GM18498 (cell line): ENCODE measurements at regions not wholly inside any gene's neighbourhood (a gene's known extent, or its start where the extent isn't known, plus 50 kb on each side); places are given as distances from the start of the nearest gene placed in this dataset.
"Not testable (repeated sequence)": the region's sequence is repeated elsewhere in the genome, so short reads cannot be mapped to it uniquely, and the experiment has no call there.

Experiments used
- ATAC-seq: cut with Tn5 transposase; IDR thresholded peaks from one replicate; pipeline ENCODE4 v1.9.1; 2021; ENCODE audit warnings: mild to moderate bottlenecking, moderate library complexity; ENCODE audit not compliant: unreplicated experiment

- ATAC-seq: no peak
Observed at GRCh38 chr4:19266566-19266965, 985.1 kb upstream of the SLIT2 start.

GRCh38 chr4:19262467-19262866, 989.2 kb upstream of the SLIT2 start:
- ATAC-seq: no peak

GRCh38 chr4:19260346-19260745, 991.4 kb upstream of the SLIT2 start:
- no peak for ATAC-seq

- ATAC-seq: no peak
Observed at GRCh38 chr4:19259920-19260319, 991.8 kb upstream of the SLIT2 start.

GRCh38 chr4:19256823-19257222, 994.9 kb upstream of the SLIT2 start:
- ATAC-seq: no peak

- ATAC-seq: no peak
Observed at GRCh38 chr4:19254486-19254885, 997.2 kb upstream of the SLIT2 start.

GRCh38 chr4:19248023-19248422, 1003.7 kb upstream of the SLIT2 start:
- no peak for ATAC-seq

GRCh38 chr4:19241895-19242294, 1009.8 kb upstream of the SLIT2 start:
- no peak for ATAC-seq

GRCh38 chr4:19239565-19239964, 1012.1 kb upstream of the SLIT2 start:
- ATAC-seq: no peak

GRCh38 chr4:19236473-19236872, 1015.2 kb upstream of the SLIT2 start:
- ATAC-seq: no peak

GRCh38 chr4:19230906-19231545, 1020.7 kb upstream of the SLIT2 start:
- ATAC-seq: no peak

- ATAC-seq: no peak
Observed at GRCh38 chr4:19227701-19228100, 1024.0 kb upstream of the SLIT2 start.

- no peak for ATAC-seq
Observed at GRCh38 chr4:19224820-19225219, 1026.9 kb upstream of the SLIT2 start.

- no peak for ATAC-seq
Observed at GRCh38 chr4:19216476-19216875, 1035.2 kb upstream of the SLIT2 start.

- no peak for ATAC-seq
Observed at GRCh38 chr4:19214591-19215186, 1037.0 kb upstream of the SLIT2 start.

GRCh38 chr4:19213388-19213787, 1038.3 kb upstream of the SLIT2 start:
- ATAC-seq: no peak

- ATAC-seq: no peak
Observed at GRCh38 chr4:19205853-19206252, 1045.9 kb upstream of the SLIT2 start.

GRCh38 chr4:19197838-19198237, 1053.9 kb upstream of the SLIT2 start:
- ATAC-seq: not testable (repeated sequence)

GRCh38 chr4:19195696-19196095, 1056.0 kb upstream of the SLIT2 start:
- ATAC-seq: no peak

- no peak for ATAC-seq
Observed at GRCh38 chr4:19194672-19195071, 1057.0 kb upstream of the SLIT2 start.

- no peak for ATAC-seq
Observed at GRCh38 chr4:19193274-19193981, 1058.3 kb upstream of the SLIT2 start.

- no peak for ATAC-seq
Observed at GRCh38 chr4:19191979-19192650, 1059.6 kb upstream of the SLIT2 start.
